ENCODE measurements at regions not wholly inside any gene's neighbourhood (a gene's known extent, or its start where the extent isn't known, plus 50 kb on each side); places are given as distances from the start of the nearest gene placed in this dataset.

DNA sequence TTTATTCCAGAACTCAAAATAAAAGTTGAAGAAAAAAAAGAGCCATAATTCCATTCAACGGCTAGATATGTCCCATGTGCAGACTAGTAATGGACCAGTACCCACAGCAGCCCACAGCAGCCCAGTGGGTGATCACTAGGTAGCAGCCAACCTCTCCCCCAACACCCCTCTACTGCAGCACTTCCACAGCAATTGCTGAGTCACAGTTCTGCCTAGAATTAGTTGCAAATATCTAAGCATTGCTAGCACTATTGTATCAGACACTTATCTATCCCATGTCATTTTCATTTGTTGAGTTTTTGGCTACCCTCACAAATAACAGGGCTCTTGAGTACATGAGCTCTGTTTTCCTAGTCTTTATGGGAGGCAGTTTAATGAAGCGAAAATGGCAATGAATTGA, 258.7 kb downstream of the RAP2A start (continued):
- TF ChIP-seq, protein P1, sequence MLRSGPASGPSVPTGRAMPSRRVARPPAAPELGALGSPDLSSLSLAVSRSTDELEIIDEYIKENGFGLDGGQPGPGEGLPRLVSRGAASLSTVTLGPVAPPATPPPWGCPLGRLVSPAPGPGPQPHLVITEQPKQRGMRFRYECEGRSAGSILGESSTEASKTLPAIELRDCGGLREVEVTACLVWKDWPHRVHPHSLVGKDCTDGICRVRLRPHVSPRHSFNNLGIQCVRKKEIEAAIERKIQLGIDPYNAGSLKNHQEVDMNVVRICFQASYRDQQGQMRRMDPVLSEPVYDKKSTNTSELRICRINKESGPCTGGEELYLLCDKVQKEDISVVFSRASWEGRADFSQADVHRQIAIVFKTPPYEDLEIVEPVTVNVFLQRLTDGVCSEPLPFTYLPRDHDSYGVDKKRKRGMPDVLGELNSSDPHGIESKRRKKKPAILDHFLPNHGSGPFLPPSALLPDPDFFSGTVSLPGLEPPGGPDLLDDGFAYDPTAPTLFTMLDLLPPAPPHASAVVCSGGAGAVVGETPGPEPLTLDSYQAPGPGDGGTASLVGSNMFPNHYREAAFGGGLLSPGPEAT (IDR thresholded peaks at IDR 0.05; ENCODE audit: low read depth): no peak
- TF ChIP-seq, protein P2, sequence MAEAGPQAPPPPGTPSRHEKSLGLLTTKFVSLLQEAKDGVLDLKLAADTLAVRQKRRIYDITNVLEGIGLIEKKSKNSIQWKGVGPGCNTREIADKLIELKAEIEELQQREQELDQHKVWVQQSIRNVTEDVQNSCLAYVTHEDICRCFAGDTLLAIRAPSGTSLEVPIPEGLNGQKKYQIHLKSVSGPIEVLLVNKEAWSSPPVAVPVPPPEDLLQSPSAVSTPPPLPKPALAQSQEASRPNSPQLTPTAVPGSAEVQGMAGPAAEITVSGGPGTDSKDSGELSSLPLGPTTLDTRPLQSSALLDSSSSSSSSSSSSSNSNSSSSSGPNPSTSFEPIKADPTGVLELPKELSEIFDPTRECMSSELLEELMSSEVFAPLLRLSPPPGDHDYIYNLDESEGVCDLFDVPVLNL (IDR thresholded peaks at IDR 0.05; ENCODE audit: low read depth, low read length): no peak
- TF ChIP-seq CHD4 (IDR thresholded peaks at IDR 0.05): no peak

DNA sequence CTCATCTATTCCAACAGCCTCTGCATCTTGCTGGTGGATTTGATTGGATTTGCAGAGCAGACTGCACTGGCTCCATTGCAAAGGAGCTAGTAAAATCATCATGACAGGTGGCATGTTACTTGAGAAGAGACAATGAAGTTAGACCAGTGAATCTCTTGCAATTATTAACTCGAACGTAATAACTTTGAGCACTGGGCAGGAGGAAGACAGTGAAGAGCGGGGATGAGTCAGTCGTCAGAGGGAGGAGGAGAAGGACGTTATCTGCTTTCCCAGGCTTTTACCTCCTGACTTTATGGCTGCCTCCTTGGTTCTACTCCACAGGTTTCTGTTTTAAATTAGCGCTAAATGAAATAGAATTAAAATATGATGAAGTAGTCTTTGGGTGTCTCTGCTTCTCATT, 257.8 kb upstream of the IPO5 start:
- Histone ChIP-seq H4K20me1 (ENCODE audit: control insufficient read depth, insufficient read depth) (no peaks in the 10 kb centered on the region), H2AFZ (ENCODE audit: control insufficient read depth, low read depth, low read length) (no peak overlapping the region), H3K27ac (ENCODE audit: control insufficient read depth, insufficient read depth) (no peak overlapping the region), H3K4me2 (ENCODE audit: control insufficient read depth, insufficient read depth) (no peak overlapping the region), H3K36me3 (ENCODE audit: control insufficient read depth in 2 of 2, insufficient read depth in 2 of 2, low read length in 1 of 2) (no peaks in the 10 kb centered on the region), H3K79me2 (ENCODE audit: control insufficient read depth, insufficient read depth, low read length) (no peaks in the 10 kb centered on the region), H3K9ac (ENCODE audit: control insufficient read depth, insufficient read depth, low read length) (no peak overlapping the region), H3K9me3 (replicated peaks; ENCODE audit: control insufficient read depth, insufficient read depth, low read length) (no peaks in the 10 kb centered on the region), H3K4me1 (ENCODE audit: control insufficient read depth, insufficient read depth, low read length) (no peaks in the 10 kb centered on the region), H3K27me3 (replicated peaks in 1 of 2; ENCODE audit: control insufficient read depth in 2 of 2, insufficient read depth in 2 of 2, low read length in 1 of 2) (no peaks in the 10 kb centered on the region), H3K4me3 (no peak overlapping the region)
- SMC1A ChIA-PET (ENCODE audit: uncharacterized antibody, unreplicated experiment): no interaction called here
- FAIRE-seq (no peak), ATAC-seq (no peak), DNase-seq (ENCODE audit: low read depth, low spot score) (no peak)
- CTCF ChIA-PET: no interaction called here
- WGBS (ENCODE audit: insufficient coverage, insufficient replicate concordance, low lambda C conversion rate, missing lambda C conversion rate): 45% methylated on average over 6 of the region's 6 CpGs
- POLR2A ChIA-PET: no interaction called here
- intact Hi-C loops (cut with micrococcal nuclease; ENCODE audit: unreplicated experiment): no loop called here
- RAD21 ChIA-PET (ENCODE audit: unreplicated experiment): no interaction called here
- no TSS peak for BruUV-seq (replicated peaks)
- in situ Hi-C loops (cut with MboI): no loop called here
- TF ChIP-seq ZNF217 (IDR thresholded peaks at IDR 0.05): no peak
- TF ChIP-seq ZZZ3 (IDR thresholded peaks at IDR 0.05; ENCODE audit: control insufficient read depth, insufficient read length, low read depth): no peak
- TF ChIP-seq ZNF274 (IDR thresholded peaks at IDR 0.05; ENCODE audit: insufficient read depth, insufficient read length): no peak
- no peak for TF ChIP-seq BHLHE40 (IDR thresholded peaks at IDR 0.05; ENCODE audit: borderline replicate concordance in 1 of 2, low read depth in 2 of 2, low read length in 1 of 2)
- TF ChIP-seq NR2C2 (IDR thresholded peaks at IDR 0.05; ENCODE audit: borderline replicate concordance, control insufficient read depth, insufficient read length, low read depth): no peak
- TF ChIP-seq BRCA1 (IDR thresholded peaks at IDR 0.05; ENCODE audit: low read depth, low read length): no peak
- no peak for TF ChIP-seq RUNX3 (IDR thresholded peaks at IDR 0.05; ENCODE audit: low read length)
- no peak for TF ChIP-seq SIX5 (IDR thresholded peaks at IDR 0.05; ENCODE audit: low read depth, low read length, severe bottlenecking)
- TF ChIP-seq MYB (IDR thresholded peaks at IDR 0.05; ENCODE audit: borderline replicate concordance, low read depth, low read length): no peak
- no peak for TF ChIP-seq MTA2 (IDR thresholded peaks at IDR 0.05; ENCODE audit: low read depth)
- TF ChIP-seq, protein P3, sequence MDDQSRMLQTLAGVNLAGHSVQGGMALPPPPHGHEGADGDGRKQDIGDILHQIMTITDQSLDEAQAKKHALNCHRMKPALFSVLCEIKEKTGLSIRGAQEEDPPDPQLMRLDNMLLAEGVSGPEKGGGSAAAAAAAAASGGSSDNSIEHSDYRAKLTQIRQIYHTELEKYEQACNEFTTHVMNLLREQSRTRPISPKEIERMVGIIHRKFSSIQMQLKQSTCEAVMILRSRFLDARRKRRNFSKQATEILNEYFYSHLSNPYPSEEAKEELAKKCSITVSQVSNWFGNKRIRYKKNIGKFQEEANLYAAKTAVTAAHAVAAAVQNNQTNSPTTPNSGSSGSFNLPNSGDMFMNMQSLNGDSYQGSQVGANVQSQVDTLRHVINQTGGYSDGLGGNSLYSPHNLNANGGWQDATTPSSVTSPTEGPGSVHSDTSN (IDR thresholded peaks at IDR 0.05; ENCODE audit: insufficient replicate concordance, low read depth, low read length): no peak
- TF ChIP-seq GABPA (IDR thresholded peaks at IDR 0.05; ENCODE audit: low read depth): no peak
- TF ChIP-seq, protein P2 (IDR thresholded peaks at IDR 0.05; ENCODE audit: low read depth, low read length): no peak
- TF ChIP-seq, protein P4, sequence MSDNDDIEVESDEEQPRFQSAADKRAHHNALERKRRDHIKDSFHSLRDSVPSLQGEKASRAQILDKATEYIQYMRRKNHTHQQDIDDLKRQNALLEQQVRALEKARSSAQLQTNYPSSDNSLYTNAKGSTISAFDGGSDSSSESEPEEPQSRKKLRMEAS (IDR thresholded peaks at IDR 0.05; ENCODE audit: low read depth, low read length): no peak
- no peak for TF ChIP-seq SUZ12 (IDR thresholded peaks at IDR 0.05; ENCODE audit: unreplicated experiment)
- TF ChIP-seq EP300 (IDR thresholded peaks at IDR 0.05; ENCODE audit: borderline replicate concordance in 1 of 2, control insufficient read depth in 1 of 2, low read depth in 2 of 2, low read length in 2 of 2): no peak
- no peak for TF ChIP-seq CHD2 (IDR thresholded peaks at IDR 0.05; ENCODE audit: borderline replicate concordance, low read depth, low read length)

Data from GM12878 (cell line).